ENCODE measurements at regions not wholly inside any gene's neighbourhood (a gene's known extent, or its start where the extent isn't known, plus 50 kb on each side); places are given as distances from the start of the nearest gene placed in this dataset.

GRCh38 chr1:229836324-229836723 is 210.3 kb downstream of the URB2 start:
- FAIRE-seq: no peak
- TF ChIP-seq CTCF (IDR thresholded peaks at IDR 0.05; ENCODE audit: borderline replicate concordance, extremely low read depth, insufficient read depth): no peak
- no peaks in the 10 kb centered on the region for H3K36me3 ChIP-seq (ENCODE audit: control insufficient read depth in 2 of 3, insufficient read depth in 3 of 3, low read length in 3 of 3)
- no peaks in the 10 kb centered on the region for H3K9me3 ChIP-seq (ENCODE audit: control insufficient read depth in 2 of 3, insufficient read depth in 1 of 3, low read length in 3 of 3)
- H3K4me3 ChIP-seq (ENCODE audit: low read length in 3 of 3): no peak overlapping the region
- intact Hi-C loops (cut with DNase I): no loop called here
- no peaks in the 10 kb centered on the region for H3K27me3 ChIP-seq (ENCODE audit: control insufficient read depth, insufficient read depth, low read length)
- H3K27ac ChIP-seq (ENCODE audit: low read depth in 2 of 2, low read length in 2 of 2): no peak overlapping the region
- no peak overlapping the region for H3K9ac ChIP-seq (ENCODE audit: low read length in 3 of 3)
- no peaks in the 10 kb centered on the region for H3K4me1 ChIP-seq (ENCODE audit: control insufficient read depth in 2 of 3, insufficient read depth in 2 of 3, low read depth in 1 of 3, low read length in 3 of 3)
- DNase-seq: no peak

GRCh38 chr1:229838204-229838603 is 212.2 kb downstream of the URB2 start:
- Histone ChIP-seq H3K27me3 (ENCODE audit: control insufficient read depth, insufficient read depth, low read length) (no peaks in the 10 kb centered on the region), H3K4me3 (ENCODE audit: low read length in 3 of 3) (no peak overlapping the region), H3K9ac (ENCODE audit: low read length in 3 of 3) (no peak overlapping the region), H3K27ac (ENCODE audit: low read depth in 2 of 2, low read length in 2 of 2) (no peak overlapping the region), H3K4me1 (ENCODE audit: control insufficient read depth in 2 of 3, insufficient read depth in 2 of 3, low read depth in 1 of 3, low read length in 3 of 3) (no peaks in the 10 kb centered on the region), H3K9me3 (ENCODE audit: control insufficient read depth in 2 of 3, insufficient read depth in 1 of 3, low read length in 3 of 3) (no peaks in the 10 kb centered on the region), H3K36me3 (ENCODE audit: control insufficient read depth in 2 of 3, insufficient read depth in 3 of 3, low read length in 3 of 3) (no peaks in the 10 kb centered on the region)
- no peak for FAIRE-seq
- no peak for TF ChIP-seq CTCF (IDR thresholded peaks at IDR 0.05; ENCODE audit: borderline replicate concordance, extremely low read depth, insufficient read depth)
- intact Hi-C loops (cut with DNase I): no loop called here
- no peak for DNase-seq

- Histone ChIP-seq H3K27ac (ENCODE audit: low read depth in 2 of 2, low read length in 2 of 2) (no peak overlapping the region), H3K27me3 (ENCODE audit: control insufficient read depth, insufficient read depth, low read length) (no peaks in the 10 kb centered on the region), H3K4me3 (ENCODE audit: low read length in 3 of 3) (no peak overlapping the region), H3K9me3 (ENCODE audit: control insufficient read depth in 2 of 3, insufficient read depth in 1 of 3, low read length in 3 of 3) (no peaks in the 10 kb centered on the region), H3K4me1 (ENCODE audit: control insufficient read depth in 2 of 3, insufficient read depth in 2 of 3, low read depth in 1 of 3, low read length in 3 of 3) (no peaks in the 10 kb centered on the region), H3K36me3 (ENCODE audit: control insufficient read depth in 2 of 3, insufficient read depth in 3 of 3, low read length in 3 of 3) (no peaks in the 10 kb centered on the region), H3K9ac (ENCODE audit: low read length in 3 of 3) (no peak overlapping the region)
- DNase-seq (no peak), FAIRE-seq (no peak)
- intact Hi-C loops (cut with DNase I): no loop called here
- TF ChIP-seq CTCF (IDR thresholded peaks at IDR 0.05; ENCODE audit: borderline replicate concordance, extremely low read depth, insufficient read depth): no peak
Observed at GRCh38 chr1:229839800-229840199, 213.8 kb downstream of the URB2 start.

GRCh38 chr1:229841230-229841629 is 215.2 kb downstream of the URB2 start:
- DNase-seq (no peak), FAIRE-seq (no peak)
- no peak overlapping the region for H3K27ac ChIP-seq (ENCODE audit: low read depth in 2 of 2, low read length in 2 of 2)
- no peak overlapping the region for H3K9ac ChIP-seq (ENCODE audit: low read length in 3 of 3)
- TF ChIP-seq CTCF (IDR thresholded peaks at IDR 0.05; ENCODE audit: borderline replicate concordance, extremely low read depth, insufficient read depth): no peak
- intact Hi-C loops (cut with DNase I): no loop called here
- H3K4me3 ChIP-seq (ENCODE audit: low read length in 3 of 3): no peak overlapping the region
- no peaks in the 10 kb centered on the region for H3K36me3 ChIP-seq (ENCODE audit: control insufficient read depth in 2 of 3, insufficient read depth in 3 of 3, low read length in 3 of 3)
- no peaks in the 10 kb centered on the region for H3K27me3 ChIP-seq (ENCODE audit: control insufficient read depth, insufficient read depth, low read length)
- H3K9me3 ChIP-seq (ENCODE audit: control insufficient read depth in 2 of 3, insufficient read depth in 1 of 3, low read length in 3 of 3): no peaks in the 10 kb centered on the region
- no peaks in the 10 kb centered on the region for H3K4me1 ChIP-seq (ENCODE audit: control insufficient read depth in 2 of 3, insufficient read depth in 2 of 3, low read depth in 1 of 3, low read length in 3 of 3)
